ENCODE measurements at regions not wholly inside any gene's neighbourhood (a gene's known extent, or its start where the extent isn't known, plus 50 kb on each side); places are given as distances from the start of the nearest gene placed in this dataset.
A peak's percentile ranks its signal among the peaks of the same experiment; 100 is the strongest.

GRCh38 chr18:40018266-40018665 lies 1936.8 kb upstream of the PIK3C3 start:
- H3K4me3 ChIP-seq (ENCODE audit: low read depth, low read length): peak overlapping the region; percentile 9
- H3K36me3 ChIP-seq (ENCODE audit: insufficient read depth): no peaks in the 10 kb centered on the region
- H3K27ac ChIP-seq (ENCODE audit: low read depth): no peak overlapping the region
- no peaks in the 10 kb centered on the region for H3K4me1 ChIP-seq (ENCODE audit: insufficient read depth)
- no peak for DNase-seq (ENCODE audit: extremely low spot score)
- 33% methylated on average over 6 of the region's 6 CpGs for WGBS

GRCh38 chr18:40017021-40017420 lies 1938.0 kb upstream of the PIK3C3 start:
- WGBS: 84% methylated on average over 6 of the region's 6 CpGs
- Histone ChIP-seq H3K27ac (ENCODE audit: low read depth) (no peak overlapping the region), H3K36me3 (ENCODE audit: insufficient read depth) (no peaks in the 10 kb centered on the region), H3K4me3 (ENCODE audit: low read depth, low read length) (no peak overlapping the region), H3K4me1 (ENCODE audit: insufficient read depth) (no peaks in the 10 kb centered on the region)
- no peak for DNase-seq (ENCODE audit: extremely low spot score)

- no peak for DNase-seq (ENCODE audit: extremely low spot score)
- no peak overlapping the region for H3K4me3 ChIP-seq (ENCODE audit: low read depth, low read length)
- H3K27ac ChIP-seq (ENCODE audit: low read depth): no peak overlapping the region
- H3K4me1 ChIP-seq (ENCODE audit: insufficient read depth): no peaks in the 10 kb centered on the region
- WGBS: 93% methylated on average over 1 of the region's 1 CpG
- H3K36me3 ChIP-seq (ENCODE audit: insufficient read depth): no peaks in the 10 kb centered on the region
Observed at GRCh38 chr18:40016405-40016804, 1938.6 kb upstream of the PIK3C3 start.

DNA sequence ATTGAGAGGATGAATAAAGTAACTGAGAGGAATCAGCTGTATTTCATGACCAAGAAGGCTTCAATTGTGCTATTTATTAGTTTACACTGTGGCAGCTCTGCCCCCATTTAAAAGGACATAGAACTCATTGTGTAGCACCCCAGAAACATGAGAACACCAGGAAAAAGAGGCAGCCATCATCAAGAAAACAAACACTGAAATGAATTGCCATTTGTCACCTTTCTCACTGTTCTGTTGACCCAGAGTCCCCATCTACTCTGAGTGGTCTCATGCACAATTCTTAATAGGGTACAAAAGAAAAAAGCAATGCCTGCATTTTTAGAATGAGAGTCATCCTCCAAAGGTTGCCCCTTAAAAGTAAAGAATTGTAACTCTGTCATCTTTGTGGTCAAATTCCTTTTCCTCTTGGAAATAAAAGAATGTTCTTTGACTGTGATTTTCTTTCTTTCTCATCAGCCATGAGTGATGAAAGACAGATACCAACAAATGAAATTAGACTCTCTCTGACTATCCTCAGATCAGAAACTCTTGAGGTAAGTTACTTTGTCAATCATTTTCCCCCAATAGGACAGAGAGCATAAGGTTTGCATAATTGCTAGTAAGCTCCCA lies 1941.9 kb upstream of the PIK3C3 start:
- DNase-seq (ENCODE audit: extremely low spot score): no peak
- Histone ChIP-seq H3K4me3 (ENCODE audit: low read depth, low read length) (no peak overlapping the region), H3K4me1 (ENCODE audit: insufficient read depth) (no peaks in the 10 kb centered on the region), H3K27ac (ENCODE audit: low read depth) (no peak overlapping the region), H3K36me3 (ENCODE audit: insufficient read depth) (no peaks in the 10 kb centered on the region)

- 90% methylated on average over 1 of the region's 1 CpG for WGBS
- Histone ChIP-seq H3K36me3 (ENCODE audit: insufficient read depth) (no peaks in the 10 kb centered on the region), H3K27ac (ENCODE audit: low read depth) (no peak overlapping the region), H3K4me1 (ENCODE audit: insufficient read depth) (no peaks in the 10 kb centered on the region), H3K4me3 (ENCODE audit: low read depth, low read length) (no peak overlapping the region)
- no peak for DNase-seq (ENCODE audit: extremely low spot score)
Observed at GRCh38 chr18:40011201-40011600, 1943.8 kb upstream of the PIK3C3 start.

DNA sequence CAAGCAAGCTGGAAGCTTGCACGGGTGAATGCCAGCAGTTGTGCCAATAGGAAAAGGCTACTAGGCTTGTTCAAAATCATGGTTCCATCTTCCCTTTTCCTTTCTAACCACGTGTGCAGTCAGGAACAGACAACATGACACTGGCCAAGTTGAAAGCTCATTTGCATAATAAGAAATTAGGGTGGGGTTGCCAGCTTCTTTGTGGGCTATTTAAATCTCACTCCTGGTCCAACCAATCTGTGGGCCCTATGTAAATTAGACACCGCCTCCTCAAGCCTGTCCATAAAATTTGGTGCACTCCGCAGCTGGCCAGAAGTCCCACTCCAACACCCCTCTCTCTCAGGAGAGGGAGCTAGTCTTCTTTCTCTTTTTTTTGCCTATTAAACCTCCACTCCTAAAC lies 1948.4 kb upstream of the PIK3C3 start:
- DNase-seq (ENCODE audit: extremely low spot score): no peak
- WGBS: 69% methylated on average over 4 of the region's 4 CpGs
- H3K4me3 ChIP-seq (ENCODE audit: low read depth, low read length): no peak overlapping the region
- H3K27ac ChIP-seq (ENCODE audit: low read depth): no peak overlapping the region
- H3K36me3 ChIP-seq (ENCODE audit: insufficient read depth): no peaks in the 10 kb centered on the region
- H3K4me1 ChIP-seq (ENCODE audit: insufficient read depth): no peaks in the 10 kb centered on the region

- no peak for DNase-seq (ENCODE audit: extremely low spot score)
- no peak overlapping the region for H3K27ac ChIP-seq (ENCODE audit: low read depth)
- no peaks in the 10 kb centered on the region for H3K4me1 ChIP-seq (ENCODE audit: insufficient read depth)
- no peaks in the 10 kb centered on the region for H3K36me3 ChIP-seq (ENCODE audit: insufficient read depth)
- no peak overlapping the region for H3K4me3 ChIP-seq (ENCODE audit: low read depth, low read length)
- 89% methylated on average over 3 of the region's 3 CpGs for WGBS
Observed at GRCh38 chr18:40004246-40004645, 1950.8 kb upstream of the PIK3C3 start.

DNA sequence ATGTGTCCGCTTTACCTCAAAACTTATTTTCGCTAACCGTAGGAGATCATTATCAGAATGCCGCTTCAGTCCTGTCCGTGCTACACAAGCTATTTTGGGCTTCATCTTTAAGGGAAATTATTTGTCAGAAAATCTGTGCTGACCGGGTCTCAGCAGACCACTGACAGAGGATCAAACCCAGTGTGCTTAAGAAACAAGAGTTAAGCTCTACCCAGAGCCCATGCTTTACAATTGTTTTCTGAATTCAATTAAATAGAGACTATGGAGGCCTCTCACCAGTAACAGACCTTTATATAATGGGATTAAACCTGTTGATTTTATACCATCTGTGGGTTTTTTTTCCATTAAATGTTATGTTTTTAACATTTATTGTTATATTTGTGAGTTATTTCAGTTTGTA lies 1956.7 kb upstream of the PIK3C3 start:
- Histone ChIP-seq H3K4me3 (ENCODE audit: low read depth, low read length) (no peak overlapping the region), H3K4me1 (ENCODE audit: insufficient read depth) (no peaks in the 10 kb centered on the region), H3K36me3 (ENCODE audit: insufficient read depth) (no peaks in the 10 kb centered on the region), H3K27ac (ENCODE audit: low read depth) (no peak overlapping the region)
- WGBS: 94% methylated on average over 6 of the region's 6 CpGs
- DNase-seq (ENCODE audit: extremely low spot score): no peak

GRCh38 chr18:39994498-39994897 lies 1960.5 kb upstream of the PIK3C3 start:
- WGBS: 92% methylated on average over 2 of the region's 2 CpGs
- Histone ChIP-seq H3K27ac (ENCODE audit: low read depth) (no peak overlapping the region), H3K4me3 (ENCODE audit: low read depth, low read length) (no peak overlapping the region), H3K36me3 (ENCODE audit: insufficient read depth) (no peaks in the 10 kb centered on the region), H3K4me1 (ENCODE audit: insufficient read depth) (no peaks in the 10 kb centered on the region)
- no peak for DNase-seq (ENCODE audit: extremely low spot score)

DNA sequence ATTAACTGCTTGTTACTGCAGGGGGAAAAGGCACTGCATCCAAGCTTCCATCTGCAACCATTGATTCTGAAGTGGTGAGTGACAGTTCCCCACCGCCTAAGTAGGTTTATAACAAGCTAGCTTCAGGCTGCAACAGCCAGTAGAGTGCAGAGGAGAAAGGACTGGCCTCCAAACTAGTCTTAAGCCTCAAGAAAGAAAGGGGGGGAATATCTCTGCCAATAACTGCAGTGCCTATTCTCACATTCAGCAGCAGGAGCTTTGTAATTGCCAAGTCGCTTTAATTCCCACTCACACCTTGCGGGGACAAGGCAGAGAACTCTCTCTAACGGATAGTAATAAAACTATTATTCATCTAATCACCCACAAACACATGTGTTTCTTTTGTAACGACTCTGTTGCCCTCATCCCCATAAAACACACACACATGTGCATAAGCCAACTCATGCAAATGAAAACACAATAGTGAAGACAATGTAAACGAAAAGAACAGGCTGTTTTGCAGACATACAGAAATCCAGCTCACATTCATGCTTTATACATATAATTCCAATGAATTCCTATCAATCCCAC lies 1963.3 kb upstream of the PIK3C3 start:
- H3K27ac ChIP-seq (ENCODE audit: low read depth): no peak overlapping the region
- H3K36me3 ChIP-seq (ENCODE audit: insufficient read depth): no peaks in the 10 kb centered on the region
- H3K4me1 ChIP-seq (ENCODE audit: insufficient read depth): no peaks in the 10 kb centered on the region
- no peak for DNase-seq (ENCODE audit: extremely low spot score)
- H3K4me3 ChIP-seq (ENCODE audit: low read depth, low read length): no peak overlapping the region
- WGBS: 64% methylated on average over 6 of the region's 6 CpGs

- DNase-seq (ENCODE audit: extremely low spot score): no peak
- Histone ChIP-seq H3K27ac (ENCODE audit: low read depth) (no peak overlapping the region), H3K4me3 (ENCODE audit: low read depth, low read length) (no peak overlapping the region), H3K36me3 (ENCODE audit: insufficient read depth) (no peaks in the 10 kb centered on the region), H3K4me1 (ENCODE audit: insufficient read depth) (no peaks in the 10 kb centered on the region)
Observed at GRCh38 chr18:39990540-39990939, 1964.5 kb upstream of the PIK3C3 start.

DNA sequence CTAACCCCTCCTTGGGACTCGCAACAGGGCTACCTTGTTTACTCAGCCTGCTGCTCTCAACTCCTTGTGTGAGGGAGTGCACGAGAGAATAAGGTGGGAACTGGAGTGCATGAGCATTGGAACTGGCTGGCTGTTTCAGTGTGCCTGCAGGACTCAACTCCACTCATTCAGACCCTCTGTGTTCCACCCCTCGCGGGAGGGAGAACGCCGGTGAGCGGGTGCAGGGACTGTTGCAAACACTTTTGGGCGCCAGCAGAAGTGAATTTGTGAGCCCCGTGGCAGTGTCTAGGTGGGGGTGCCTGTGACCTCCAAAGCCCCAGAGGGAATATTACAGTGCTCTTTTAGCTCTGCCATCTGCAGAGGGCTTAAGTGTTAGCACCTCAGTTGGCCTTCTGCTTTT lies 1978.3 kb upstream of the PIK3C3 start:
- H3K36me3 ChIP-seq (ENCODE audit: insufficient read depth): no peaks in the 10 kb centered on the region
- H3K4me1 ChIP-seq (ENCODE audit: insufficient read depth): no peaks in the 10 kb centered on the region
- H3K4me3 ChIP-seq (ENCODE audit: low read depth, low read length): no peak overlapping the region
- no peak for DNase-seq (ENCODE audit: extremely low spot score)
- H3K27ac ChIP-seq (ENCODE audit: low read depth): no peak overlapping the region
- WGBS: 94% methylated on average over 9 of the region's 9 CpGs

GRCh38 chr18:39972521-39972920 lies 1982.5 kb upstream of the PIK3C3 start:
- Histone ChIP-seq H3K36me3 (ENCODE audit: insufficient read depth) (no peaks in the 10 kb centered on the region), H3K4me1 (ENCODE audit: insufficient read depth) (no peaks in the 10 kb centered on the region), H3K27ac (ENCODE audit: low read depth) (no peak overlapping the region), H3K4me3 (ENCODE audit: low read depth, low read length) (no peak overlapping the region)
- 88% methylated on average over 3 of the region's 3 CpGs for WGBS
- DNase-seq (ENCODE audit: extremely low spot score): no peak

GRCh38 chr18:39969803-39970494 lies 1985.1 kb upstream of the PIK3C3 start:
- 78% methylated on average over 2 of the region's 2 CpGs for WGBS
- no peaks in the 10 kb centered on the region for H3K4me1 ChIP-seq (ENCODE audit: insufficient read depth)
- no peak for DNase-seq (ENCODE audit: extremely low spot score)
- no peaks in the 10 kb centered on the region for H3K36me3 ChIP-seq (ENCODE audit: insufficient read depth)
- no peak overlapping the region for H3K27ac ChIP-seq (ENCODE audit: low read depth)
- H3K4me3 ChIP-seq (ENCODE audit: low read depth, low read length): no peak overlapping the region
